ENCODE measurements at regions not wholly inside any gene's neighbourhood (a gene's known extent, or its start where the extent isn't known, plus 50 kb on each side); places are given as distances from the start of the nearest gene placed in this dataset.

DNA sequence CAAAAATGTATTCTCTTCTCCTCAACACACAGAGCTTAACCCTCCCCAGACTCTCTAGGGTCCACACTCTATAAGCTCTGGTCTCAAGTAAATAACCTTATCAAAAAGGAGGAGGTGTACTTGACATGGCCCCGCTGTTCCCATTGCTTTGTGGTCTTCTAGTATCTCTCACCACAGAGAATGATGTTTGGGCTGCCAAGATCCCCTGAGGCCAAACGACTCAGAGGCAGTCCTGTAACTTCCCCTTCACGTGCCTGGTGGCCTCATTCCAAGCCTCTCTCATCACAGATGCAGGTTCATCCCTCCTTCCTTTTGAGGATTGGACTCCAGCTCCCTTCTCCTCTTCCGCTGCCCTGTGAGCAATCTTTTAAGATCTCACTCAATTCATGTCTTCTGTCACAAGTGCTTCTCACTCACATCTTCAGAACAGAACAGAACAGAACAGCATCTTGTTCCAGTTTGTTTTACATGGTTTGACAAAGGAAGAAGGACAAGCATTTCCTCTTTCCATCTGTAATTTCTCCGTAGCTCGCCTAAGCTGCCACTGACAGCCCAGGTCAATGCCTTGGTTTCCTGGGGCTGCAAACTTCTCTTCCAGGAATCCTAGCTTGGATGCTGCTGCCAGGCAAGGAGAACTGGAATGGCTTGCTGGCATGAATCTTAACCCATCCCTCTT is 541.5 kb downstream of the CD83 start:
- Histone ChIP-seq H3K4me1 (no peaks in the 10 kb centered on the region), H3K27ac (no peak overlapping the region), H3K4me3 (no peak overlapping the region), H3K27me3 (no peaks in the 10 kb centered on the region), H3K9me3 (no peaks in the 10 kb centered on the region), H3K36me3 (ENCODE audit: low read depth, missing control alignments) (no peaks in the 10 kb centered on the region)
- DNase-seq, result no peak
- WGBS, 2 donors, result 74 to 78% methylated on average over 6 of the region's 6 CpGs
- intact Hi-C loops (cut with DNase I; ENCODE audit: low total_unique reads), result no loop called here
- TF ChIP-seq, protein P1, sequence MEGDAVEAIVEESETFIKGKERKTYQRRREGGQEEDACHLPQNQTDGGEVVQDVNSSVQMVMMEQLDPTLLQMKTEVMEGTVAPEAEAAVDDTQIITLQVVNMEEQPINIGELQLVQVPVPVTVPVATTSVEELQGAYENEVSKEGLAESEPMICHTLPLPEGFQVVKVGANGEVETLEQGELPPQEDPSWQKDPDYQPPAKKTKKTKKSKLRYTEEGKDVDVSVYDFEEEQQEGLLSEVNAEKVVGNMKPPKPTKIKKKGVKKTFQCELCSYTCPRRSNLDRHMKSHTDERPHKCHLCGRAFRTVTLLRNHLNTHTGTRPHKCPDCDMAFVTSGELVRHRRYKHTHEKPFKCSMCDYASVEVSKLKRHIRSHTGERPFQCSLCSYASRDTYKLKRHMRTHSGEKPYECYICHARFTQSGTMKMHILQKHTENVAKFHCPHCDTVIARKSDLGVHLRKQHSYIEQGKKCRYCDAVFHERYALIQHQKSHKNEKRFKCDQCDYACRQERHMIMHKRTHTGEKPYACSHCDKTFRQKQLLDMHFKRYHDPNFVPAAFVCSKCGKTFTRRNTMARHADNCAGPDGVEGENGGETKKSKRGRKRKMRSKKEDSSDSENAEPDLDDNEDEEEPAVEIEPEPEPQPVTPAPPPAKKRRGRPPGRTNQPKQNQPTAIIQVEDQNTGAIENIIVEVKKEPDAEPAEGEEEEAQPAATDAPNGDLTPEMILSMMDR (IDR thresholded peaks at IDR 0.05), result no peak
- TF ChIP-seq POLR2A (IDR thresholded peaks at IDR 0.05), result no peak

DNA sequence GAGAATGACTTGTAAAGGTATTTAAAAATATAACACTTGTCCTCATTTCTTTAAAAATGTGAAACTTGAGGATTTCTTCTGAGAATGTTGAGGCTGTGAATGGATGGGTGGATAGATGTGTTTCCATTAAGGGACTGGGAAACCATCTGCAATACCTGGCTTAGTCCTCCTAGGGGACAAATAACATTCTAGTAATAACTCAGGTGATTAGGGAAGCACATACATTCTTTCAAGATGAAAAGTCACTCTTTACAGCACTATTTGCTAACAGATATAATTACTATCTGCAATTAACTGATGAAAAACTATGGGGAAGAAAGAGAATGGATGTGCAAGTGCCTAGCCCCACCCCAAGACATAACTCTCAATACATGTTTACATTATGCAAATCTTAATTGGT is 542.3 kb downstream of the CD83 start:
- no peak for DNase-seq
- TF ChIP-seq POLR2A (IDR thresholded peaks at IDR 0.05), result no peak
- TF ChIP-seq, protein P1 (IDR thresholded peaks at IDR 0.05), result no peak
- intact Hi-C loops (cut with DNase I; ENCODE audit: low total_unique reads), result no loop called here

DNA sequence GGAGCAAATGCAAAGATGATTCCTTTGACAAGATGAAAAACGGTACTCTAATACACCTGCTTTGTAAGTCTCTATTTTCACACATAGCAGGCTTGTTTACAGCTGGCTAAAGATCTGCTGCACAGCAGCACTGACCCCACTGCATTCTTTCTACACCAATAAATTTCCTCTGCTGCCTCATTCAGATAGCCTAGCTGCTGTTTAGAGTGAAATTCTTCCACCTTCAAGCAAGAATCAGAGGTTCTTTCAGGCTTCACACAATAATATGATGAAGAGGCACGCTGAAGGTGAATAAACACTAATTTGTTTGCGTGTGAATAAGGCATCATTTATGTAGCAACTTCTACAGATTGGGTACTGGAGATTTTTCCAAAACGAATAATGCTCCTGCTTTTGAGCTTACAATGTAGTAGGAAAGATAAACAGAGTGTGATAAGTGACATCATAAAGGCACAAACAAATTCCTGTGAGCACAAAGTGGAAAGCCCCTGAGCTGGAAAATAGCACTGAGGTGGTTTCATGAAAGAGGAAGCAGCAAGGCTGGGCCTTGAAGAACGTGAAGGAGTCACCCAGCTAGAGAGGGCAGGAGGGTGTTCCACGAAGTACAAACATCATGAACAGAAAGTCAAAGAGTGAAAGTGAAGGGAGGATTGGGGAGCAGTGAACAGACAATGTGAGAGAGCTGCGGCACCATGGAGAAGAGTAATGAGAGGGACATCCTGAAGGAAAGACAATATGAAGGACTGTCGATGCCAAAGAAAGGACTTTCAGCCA is 543.4 kb downstream of the CD83 start:
- no peaks in the 10 kb centered on the region for H3K36me3 ChIP-seq (ENCODE audit: low read depth, missing control alignments)
- intact Hi-C loops (cut with DNase I; ENCODE audit: low total_unique reads), result no loop called here
- no peak for DNase-seq
- no peak for TF ChIP-seq POLR2A (IDR thresholded peaks at IDR 0.05)
- TF ChIP-seq, protein P1 (IDR thresholded peaks at IDR 0.05), result no peak
- H3K27ac ChIP-seq, result no peak overlapping the region
- H3K27me3 ChIP-seq, result no peaks in the 10 kb centered on the region
- H3K4me3 ChIP-seq, result no peak overlapping the region
- 63 to 65% methylated on average over 8 of the region's 8 CpGs for whole genome bisulfite sequencing, 2 donors
- H3K9me3 ChIP-seq, result no peaks in the 10 kb centered on the region
- H3K4me1 ChIP-seq, result no peaks in the 10 kb centered on the region

More for the DNA sequence above, 542.3 kb downstream of the CD83 start:
- no peaks in the 10 kb centered on the region for H3K27me3 ChIP-seq
- no peak overlapping the region for H3K27ac ChIP-seq
- H3K4me1 ChIP-seq, result no peaks in the 10 kb centered on the region
- no peak overlapping the region for H3K4me3 ChIP-seq
- no peaks in the 10 kb centered on the region for H3K9me3 ChIP-seq
- no peaks in the 10 kb centered on the region for H3K36me3 ChIP-seq (ENCODE audit: low read depth, missing control alignments)

- DNase-seq, result no peak
- no peak for TF ChIP-seq POLR2A (IDR thresholded peaks at IDR 0.05)
- TF ChIP-seq, protein P1 (IDR thresholded peaks at IDR 0.05), result no peak
- Histone ChIP-seq H3K4me3 (no peak overlapping the region), H3K9me3 (no peaks in the 10 kb centered on the region), H3K4me1 (no peaks in the 10 kb centered on the region), H3K36me3 (ENCODE audit: low read depth, missing control alignments) (no peaks in the 10 kb centered on the region), H3K27ac (no peak overlapping the region), H3K27me3 (no peaks in the 10 kb centered on the region)
- intact Hi-C loops (cut with DNase I; ENCODE audit: low total_unique reads), result no loop called here
- 97 to 98% methylated on average over 3 of the region's 3 CpGs for WGBS, 2 donors
Observed at GRCh38 chr6:14661691-14662090, 544.1 kb downstream of the CD83 start.
